Neuron (in vitro differentiated cells): ENCODE measurements at regions not wholly inside any gene's neighbourhood (a gene's known extent, or its start where the extent isn't known, plus 50 kb on each side); places are given as distances from the start of the nearest gene placed in this dataset.

Experiments
- H2AFZ ChIP-seq: one replicate; pipeline ENCODE4 v1.6.1; 2013; ENCODE audit warnings: low read depth, mild to moderate bottlenecking, inconsistent platforms, low read length, moderate library complexity
- H3K27me3 ChIP-seq: one replicate; pipeline ENCODE4 v1.6.1; 2013; ENCODE audit warnings: low read length; ENCODE audit not compliant: insufficient read depth
- H3K36me3 ChIP-seq: one replicate; pipeline ENCODE4 v1.6.1; 2013; ENCODE audit warnings: low read length; ENCODE audit not compliant: insufficient read depth
- H3K4me1 ChIP-seq: one replicate; pipeline ENCODE4 v1.6.1; 2013; ENCODE audit warnings: low read length; ENCODE audit not compliant: insufficient read depth
- H3K4me3 ChIP-seq: 2 replicates; pipeline ENCODE4 v1.5.1; 2013; ENCODE audit warnings: mild to moderate bottlenecking, low read length, moderate library complexity
- H3K9me3 ChIP-seq: one replicate; pipeline ENCODE4 v1.6.1; 2013; ENCODE audit warnings: low read length

DNA sequence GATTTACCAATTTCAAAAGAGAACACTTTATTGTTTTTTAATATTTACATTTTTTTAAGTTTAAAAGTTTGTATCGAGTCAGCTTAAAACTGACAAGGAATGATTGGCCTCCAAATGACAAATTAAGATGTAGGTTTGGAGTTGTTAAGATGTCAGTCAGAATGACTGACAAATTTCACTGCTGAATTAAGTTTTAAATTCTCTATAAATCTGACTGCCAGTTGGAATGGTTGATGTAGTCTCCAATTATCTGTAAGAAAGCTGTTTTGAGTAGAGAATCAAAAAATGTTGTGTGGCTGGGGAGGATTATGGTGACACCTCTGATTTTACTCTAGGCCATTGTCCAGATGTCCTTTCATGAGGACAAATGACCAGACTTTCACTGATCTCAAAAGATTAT is 165.3 kb upstream of the CDH20 start:
- H2AFZ ChIP-seq = no peak overlapping the region
- H3K27me3 ChIP-seq = no peaks in the 10 kb centered on the region

DNA sequence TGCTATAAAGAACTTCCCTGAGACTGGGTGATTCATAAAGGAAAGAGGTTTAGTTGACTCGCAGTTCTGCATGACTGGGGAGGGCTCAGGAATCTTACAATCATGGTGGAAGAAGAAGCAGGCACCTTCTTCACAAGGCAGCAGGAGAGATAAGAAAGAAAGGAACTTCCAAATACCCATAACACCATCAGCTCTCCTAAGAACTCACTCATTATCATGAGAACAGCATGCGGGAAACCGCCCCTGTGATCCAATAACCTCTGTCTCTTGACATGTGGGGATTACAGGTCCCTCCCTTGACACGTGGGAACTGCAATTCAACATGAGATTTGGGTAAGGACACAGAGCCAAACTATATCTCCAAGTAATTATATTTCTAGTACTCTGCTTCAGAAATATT is 163.8 kb upstream of the CDH20 start:
- Histone ChIP-seq H3K4me3 (no peak overlapping the region), H3K36me3 (no peaks in the 10 kb centered on the region), H3K27me3 (no peaks in the 10 kb centered on the region), H3K4me1 (no peaks in the 10 kb centered on the region), H2AFZ (no peak overlapping the region), H3K9me3 (no peaks in the 10 kb centered on the region)

More for the DNA sequence above, 165.3 kb upstream of the CDH20 start:
- H3K4me1 ChIP-seq = no peaks in the 10 kb centered on the region
- no peak overlapping the region for H3K4me3 ChIP-seq
- H3K9me3 ChIP-seq = no peaks in the 10 kb centered on the region
- no peaks in the 10 kb centered on the region for H3K36me3 ChIP-seq

DNA sequence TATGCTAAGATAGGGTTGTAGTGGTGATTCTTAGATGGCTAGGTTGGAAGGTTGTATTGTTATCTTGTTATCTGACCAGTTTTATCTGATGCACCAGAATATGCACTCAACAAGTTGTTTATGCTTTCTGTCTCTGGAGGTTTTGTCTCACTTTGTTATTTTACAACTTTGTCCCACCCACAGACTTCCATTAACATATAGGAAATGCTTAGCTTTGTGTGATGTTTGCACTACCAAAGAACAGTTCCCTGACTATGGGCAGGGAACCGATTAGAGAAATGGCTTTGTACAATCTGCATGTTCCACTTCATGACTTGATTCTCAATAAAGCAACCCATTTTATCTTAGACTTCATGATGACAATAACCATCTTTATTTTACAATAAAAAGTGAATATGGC is 160.6 kb upstream of the CDH20 start:
- no peaks in the 10 kb centered on the region for H3K4me1 ChIP-seq
- H3K36me3 ChIP-seq = no peaks in the 10 kb centered on the region
- no peaks in the 10 kb centered on the region for H3K9me3 ChIP-seq
- H2AFZ ChIP-seq = no peak overlapping the region
- H3K4me3 ChIP-seq = no peak overlapping the region
- H3K27me3 ChIP-seq = no peaks in the 10 kb centered on the region

DNA sequence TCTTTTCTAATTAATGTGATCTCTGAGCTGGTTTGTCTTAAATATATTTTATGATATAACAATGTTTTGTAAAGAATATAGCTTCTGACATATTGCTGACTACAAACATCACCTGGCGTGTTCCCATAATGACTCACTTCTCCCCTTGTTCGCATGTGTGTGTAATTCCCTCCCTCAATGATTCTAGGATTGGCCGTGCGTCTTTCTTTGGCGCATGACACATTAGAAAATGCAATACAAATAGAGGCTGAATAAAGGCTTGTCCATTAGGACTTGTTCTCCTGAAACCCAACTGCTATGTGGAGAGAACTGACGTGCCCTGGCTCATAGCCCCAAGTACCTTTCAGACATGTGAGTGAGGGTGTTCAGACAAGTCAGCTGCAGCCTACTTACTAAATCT is 159.7 kb upstream of the CDH20 start:
- H3K27me3 ChIP-seq = no peaks in the 10 kb centered on the region
- no peaks in the 10 kb centered on the region for H3K9me3 ChIP-seq
- no peaks in the 10 kb centered on the region for H3K4me1 ChIP-seq
- H3K36me3 ChIP-seq = no peaks in the 10 kb centered on the region
- no peak overlapping the region for H2AFZ ChIP-seq
- H3K4me3 ChIP-seq = no peak overlapping the region

DNA sequence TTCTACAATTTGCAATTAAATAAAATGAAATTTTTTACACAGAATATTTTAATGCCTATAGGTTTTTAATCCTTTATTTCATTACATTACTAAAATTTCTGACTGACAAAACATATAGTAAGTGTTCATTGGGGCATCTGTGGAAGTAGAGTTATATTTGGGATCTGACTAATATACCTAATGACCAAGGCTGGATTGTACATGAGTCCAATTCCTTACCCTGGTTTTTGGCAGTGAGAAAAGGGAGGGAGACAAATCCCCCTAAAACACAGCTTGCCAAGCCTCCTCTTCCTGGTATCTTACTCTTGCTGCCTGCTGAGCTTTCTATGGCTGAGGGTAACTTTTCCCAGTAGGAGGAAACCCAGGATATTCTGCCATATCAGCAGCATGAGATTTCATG is 149.4 kb upstream of the CDH20 start:
- Histone ChIP-seq H3K27me3 (no peaks in the 10 kb centered on the region), H3K4me3 (no peak overlapping the region), H3K9me3 (no peaks in the 10 kb centered on the region), H3K4me1 (no peaks in the 10 kb centered on the region), H2AFZ (no peak overlapping the region), H3K36me3 (no peaks in the 10 kb centered on the region)

DNA sequence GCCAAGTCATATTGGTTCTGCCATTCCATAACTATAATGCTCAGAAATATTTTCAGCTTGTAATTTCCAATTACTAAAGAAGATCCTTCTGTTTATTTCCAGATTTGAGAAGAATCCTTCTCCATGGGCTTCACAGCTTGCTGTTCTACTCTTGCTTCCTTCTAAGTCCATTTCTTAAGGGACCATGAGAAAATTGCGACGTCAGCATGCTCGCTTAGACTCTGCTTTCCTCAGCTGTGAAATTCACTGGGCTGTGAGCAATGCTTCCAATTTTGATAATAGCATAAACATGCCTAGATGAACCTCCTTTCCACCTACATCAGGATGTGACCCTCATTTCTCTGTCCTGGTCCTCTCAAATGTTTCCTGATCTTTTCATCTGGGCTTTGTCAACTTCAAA is 145.3 kb upstream of the CDH20 start:
- Histone ChIP-seq H3K27me3 (no peaks in the 10 kb centered on the region), H3K4me1 (no peaks in the 10 kb centered on the region), H2AFZ (no peak overlapping the region), H3K36me3 (no peaks in the 10 kb centered on the region), H3K9me3 (no peaks in the 10 kb centered on the region), H3K4me3 (no peak overlapping the region)

DNA sequence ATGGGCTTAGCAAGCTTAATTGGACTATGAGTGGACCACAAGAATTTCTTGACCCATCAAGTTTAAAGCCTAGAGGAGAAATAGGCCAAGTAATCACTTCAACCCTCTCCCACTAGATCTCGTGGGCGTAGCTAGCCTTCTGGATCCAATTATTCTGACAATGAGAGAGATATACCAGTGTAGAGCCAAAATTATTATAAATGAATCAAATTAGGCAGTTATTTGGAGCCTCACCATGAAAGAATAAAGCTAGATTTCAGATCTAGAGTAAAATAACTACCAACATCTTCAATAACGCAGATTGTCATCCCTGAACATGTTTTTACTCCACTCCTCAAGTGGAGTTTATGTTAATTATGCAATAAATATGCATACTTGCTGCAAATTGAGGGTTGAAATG is 143.9 kb upstream of the CDH20 start:
- H3K4me3 ChIP-seq = no peak overlapping the region
- no peak overlapping the region for H2AFZ ChIP-seq
- no peaks in the 10 kb centered on the region for H3K9me3 ChIP-seq
- H3K27me3 ChIP-seq = no peaks in the 10 kb centered on the region
- H3K36me3 ChIP-seq = no peaks in the 10 kb centered on the region
- H3K4me1 ChIP-seq = no peaks in the 10 kb centered on the region

DNA sequence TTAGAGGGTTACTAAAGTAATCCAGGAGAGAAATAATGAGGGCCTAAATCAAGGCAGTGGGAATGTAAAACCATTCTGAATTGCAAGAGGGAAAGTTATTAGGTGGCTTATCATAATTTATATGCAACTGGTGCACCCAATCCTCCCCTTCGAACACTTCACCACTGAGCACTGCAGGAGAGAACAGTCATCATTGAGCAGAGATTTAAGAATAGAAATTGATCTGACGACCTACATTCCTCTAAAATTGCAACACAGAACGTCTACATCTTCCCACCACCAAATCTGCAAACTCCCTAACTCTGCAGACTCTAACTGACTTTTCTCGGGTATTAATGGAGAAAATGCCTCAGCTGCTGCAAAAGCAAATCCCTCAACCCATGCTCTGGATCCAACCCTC is 138.5 kb upstream of the CDH20 start:
- no peaks in the 10 kb centered on the region for H3K9me3 ChIP-seq
- H3K4me1 ChIP-seq = no peaks in the 10 kb centered on the region
- no peak overlapping the region for H3K4me3 ChIP-seq
- H2AFZ ChIP-seq = no peak overlapping the region
- no peaks in the 10 kb centered on the region for H3K27me3 ChIP-seq
- H3K36me3 ChIP-seq = no peaks in the 10 kb centered on the region

DNA sequence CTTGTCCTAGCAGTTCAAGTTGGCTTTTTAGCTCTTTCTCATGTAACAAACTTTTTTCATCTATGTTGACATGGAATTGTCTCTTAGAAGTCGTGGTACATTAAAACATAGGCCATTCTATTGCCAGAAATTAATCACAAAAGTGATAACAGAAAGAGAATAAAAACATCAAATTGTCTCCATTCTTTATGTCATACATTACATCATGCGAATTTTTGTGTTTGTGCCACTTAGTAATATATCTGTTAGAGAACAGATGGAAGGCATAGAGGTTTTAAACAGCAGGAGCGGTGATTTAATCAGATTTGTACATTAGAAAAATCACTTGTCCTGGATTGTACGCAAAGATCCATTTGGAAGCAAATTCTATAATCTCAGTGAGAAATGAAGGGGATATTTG is 136.5 kb upstream of the CDH20 start:
- Histone ChIP-seq H2AFZ (no peak overlapping the region), H3K4me1 (no peaks in the 10 kb centered on the region), H3K27me3 (no peaks in the 10 kb centered on the region), H3K4me3 (no peak overlapping the region), H3K9me3 (no peaks in the 10 kb centered on the region), H3K36me3 (no peaks in the 10 kb centered on the region)

DNA sequence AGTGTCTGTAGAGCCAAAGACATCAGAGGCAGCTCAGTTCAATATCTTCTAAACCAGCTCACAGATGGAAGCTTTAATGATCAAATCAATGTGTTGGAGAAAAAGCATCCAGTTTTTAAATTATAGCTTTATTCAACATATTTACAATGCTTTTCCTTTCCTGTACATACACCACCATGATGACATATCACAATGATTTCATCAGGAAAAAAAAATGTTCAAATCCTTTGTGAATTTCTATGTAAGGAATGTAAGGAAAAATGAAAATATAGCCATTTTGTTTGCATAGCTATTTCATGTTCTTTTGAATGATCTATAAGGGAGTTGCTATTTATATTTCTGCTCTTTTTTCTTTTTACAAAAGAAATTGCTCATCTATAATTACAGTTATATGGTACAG is 134.7 kb upstream of the CDH20 start:
- H3K4me3 ChIP-seq = no peak overlapping the region
- no peaks in the 10 kb centered on the region for H3K9me3 ChIP-seq
- H3K4me1 ChIP-seq = no peaks in the 10 kb centered on the region
- no peaks in the 10 kb centered on the region for H3K36me3 ChIP-seq
- H3K27me3 ChIP-seq = no peaks in the 10 kb centered on the region
- H2AFZ ChIP-seq = no peak overlapping the region

DNA sequence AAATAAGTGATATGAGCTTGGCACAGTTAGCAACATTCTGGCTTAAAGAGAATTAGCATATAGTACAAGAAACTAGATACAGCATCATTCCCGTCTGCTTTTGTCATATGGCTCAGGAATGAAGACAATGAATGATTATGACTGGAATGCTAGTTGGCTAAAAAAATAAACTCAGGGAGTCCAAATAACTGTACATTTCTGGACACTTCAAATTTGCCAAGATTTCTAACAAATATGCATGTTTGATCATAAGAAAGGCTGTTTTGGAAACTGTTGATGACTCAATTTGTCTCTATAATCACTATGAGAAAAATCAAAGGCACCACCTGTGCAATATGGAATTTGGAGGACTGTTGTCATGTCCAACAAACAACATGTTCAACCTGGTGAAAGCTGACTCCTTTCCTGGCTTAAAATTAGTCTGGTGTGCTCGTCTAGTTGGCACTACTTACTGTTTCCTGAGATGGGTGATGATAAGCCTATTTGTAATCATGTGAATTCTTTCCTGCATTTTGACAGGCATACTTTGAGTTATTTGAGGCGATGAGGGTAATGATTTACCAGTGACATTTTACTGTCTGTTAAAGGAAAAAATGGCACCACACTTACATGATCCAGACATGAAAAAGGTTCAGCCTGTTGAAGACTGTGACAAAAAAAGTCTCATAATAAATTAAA is 133.9 kb upstream of the CDH20 start:
- no peaks in the 10 kb centered on the region for H3K4me1 ChIP-seq
- H3K4me3 ChIP-seq = no peak overlapping the region
- no peaks in the 10 kb centered on the region for H3K27me3 ChIP-seq
- no peaks in the 10 kb centered on the region for H3K36me3 ChIP-seq
- no peaks in the 10 kb centered on the region for H3K9me3 ChIP-seq
- no peak overlapping the region for H2AFZ ChIP-seq

DNA sequence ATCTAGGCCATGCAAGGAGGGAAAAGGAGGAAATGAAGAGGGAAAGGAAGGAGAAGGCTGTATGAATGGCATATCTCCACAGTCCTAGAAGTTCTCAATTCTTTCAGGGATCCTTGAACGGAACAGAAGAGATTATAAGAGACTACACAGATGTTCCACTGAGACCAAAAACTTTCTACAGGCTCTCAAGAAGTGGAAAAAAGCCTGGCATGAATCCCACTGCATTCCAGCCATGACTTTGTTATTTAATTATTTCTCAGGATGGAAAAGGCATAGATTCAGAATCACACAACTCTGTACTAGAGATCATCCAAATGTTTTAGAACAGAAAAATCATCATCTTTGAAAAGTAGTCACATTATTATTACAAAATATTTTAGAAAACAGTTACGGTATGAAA is 131.7 kb upstream of the CDH20 start:
- no peak overlapping the region for H3K4me3 ChIP-seq
- no peak overlapping the region for H2AFZ ChIP-seq
- no peaks in the 10 kb centered on the region for H3K4me1 ChIP-seq
- H3K9me3 ChIP-seq = no peaks in the 10 kb centered on the region
- no peaks in the 10 kb centered on the region for H3K27me3 ChIP-seq
- H3K36me3 ChIP-seq = no peaks in the 10 kb centered on the region

DNA sequence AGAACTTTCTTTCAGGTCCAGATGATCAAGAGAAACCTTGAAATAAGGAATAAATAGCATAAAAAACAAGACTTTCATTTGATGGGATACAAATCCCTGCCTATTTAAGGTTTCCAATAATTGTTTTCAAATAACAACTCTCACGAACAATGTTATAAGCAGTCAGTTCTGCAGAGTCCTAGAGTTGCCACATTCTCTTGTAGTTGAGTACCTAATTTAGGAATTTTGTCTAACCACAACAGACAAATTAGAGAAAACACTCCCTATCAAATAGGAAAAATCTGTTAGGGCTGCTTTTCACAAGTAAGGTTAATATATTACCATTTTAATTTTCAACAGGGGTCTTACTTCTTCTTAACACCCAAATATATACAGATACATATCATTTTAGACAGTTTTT is 130.1 kb upstream of the CDH20 start:
- no peaks in the 10 kb centered on the region for H3K4me1 ChIP-seq
- H3K9me3 ChIP-seq = no peaks in the 10 kb centered on the region
- no peak overlapping the region for H3K4me3 ChIP-seq
- H3K36me3 ChIP-seq = no peaks in the 10 kb centered on the region
- H3K27me3 ChIP-seq = no peaks in the 10 kb centered on the region
- no peak overlapping the region for H2AFZ ChIP-seq

DNA sequence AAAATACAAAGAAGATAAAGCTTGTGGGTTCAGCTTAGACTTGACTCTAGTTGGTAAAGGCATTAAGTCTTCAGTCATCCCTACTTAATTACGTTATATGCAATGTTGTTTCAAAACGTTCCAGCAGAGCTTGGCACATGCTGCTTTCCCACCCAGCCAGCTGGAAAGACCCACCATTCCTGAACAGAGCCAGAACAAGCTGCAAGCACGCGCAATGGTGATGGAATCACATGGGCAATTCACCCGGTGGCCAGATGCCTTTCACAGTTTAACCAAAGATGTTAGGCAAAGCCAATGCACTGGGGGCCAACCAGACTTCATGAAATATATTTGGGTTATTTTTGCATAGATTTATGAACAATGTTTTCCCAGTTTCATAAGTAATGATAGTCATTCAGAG is 123.4 kb upstream of the CDH20 start:
- Histone ChIP-seq H3K4me1 (no peaks in the 10 kb centered on the region), H3K36me3 (no peaks in the 10 kb centered on the region), H3K9me3 (no peaks in the 10 kb centered on the region), H2AFZ (no peak overlapping the region), H3K27me3 (no peaks in the 10 kb centered on the region), H3K4me3 (no peak overlapping the region)
